SK-N-SH (cell line): ENCODE measurements at regions not wholly inside any gene's neighbourhood (a gene's known extent, or its start where the extent isn't known, plus 50 kb on each side); places are given as distances from the start of the nearest gene placed in this dataset.
A peak's percentile ranks its signal among the peaks of the same experiment; 100 is the strongest.

ENCODE experiments used
- CTCF ChIA-PET: fragments of 300-600, 350-600 bp; formaldehyde crosslinking; extraction: SDS; loops from one replicate; lab custom pipeline; 2021; lab: Yijun Ruan, JAX
- POLR2A ChIA-PET: fragments of 350-600 bp; sonication (Branson Sonifier 250); formaldehyde crosslinking; extraction: SDS; loops from one replicate; lab custom pipeline; 2020; ENCODE audit warnings: antibody characterized with exemption, inconsistent platforms; lab: Yijun Ruan, JAX
- DNase-seq: peaks from one replicate; pipeline ENCODE4 v3.0.0; 2012
- H2AFZ ChIP-seq: fragments of 200-600 bp; sonication (generic); 2 replicates; pipeline ENCODE4 v1.8.1; 2016; ENCODE audit warnings: antibody characterized with exemption, mild to moderate bottlenecking, low read depth
- H3F3A ChIP-seq: fragments of 200-600 bp; sonication (generic); replicated peaks from 2 replicates; pipeline ENCODE3; 2016; ENCODE audit warnings: antibody characterized with exemption, mild to moderate bottlenecking; ENCODE audit not compliant: insufficient read depth
- H3K27ac ChIP-seq, 2 experiments: fragments of 200-500 bp in 1 of 2; fragments of 200-600 bp in 1 of 2; sonication (Bioruptor generic) in 1 of 2; sonication (generic), shearing (Covaris generic) in 1 of 2; 2 replicates each; pipeline versions ENCODE4 v1.5.1 to v1.6.1; 2014 to 2016; ENCODE audit warnings: low read depth in 2 of 2, inconsistent platforms in 1 of 2, low read length in 1 of 2, mild to moderate bottlenecking in 1 of 2, mixed read lengths in 1 of 2
- H3K27me3 ChIP-seq: fragments of 200-600 bp; sonication (generic), shearing (Covaris generic); 2 replicates; pipeline ENCODE4 v1.6.1; 2016; ENCODE audit warnings: mixed run types; ENCODE audit not compliant: insufficient read depth
- H3K36me3 ChIP-seq, 2 experiments: fragments of 200-500 bp in 1 of 2; fragments of 200-600 bp in 1 of 2; sonication (Bioruptor generic) in 1 of 2; sonication (generic) in 1 of 2; replicated peaks in 1 of 2; 2 replicates each; pipeline versions ENCODE3 to v1.5.1; 2014 to 2016; ENCODE audit warnings: low read length in 1 of 2, mild to moderate bottlenecking in 1 of 2; ENCODE audit not compliant: insufficient read depth in 2 of 2, control insufficient read depth in 1 of 2
- H3K4me1 ChIP-seq, 2 experiments: fragments of 200-500 bp in 1 of 2; fragments of 200-600 bp in 1 of 2; sonication (Bioruptor generic) in 1 of 2; sonication (generic), shearing (Covaris generic) in 1 of 2; 2 replicates each; pipeline versions ENCODE4 v1.5.1 to v1.6.1; 2014 to 2016; ENCODE audit warnings: low read depth in 1 of 2, low read length in 1 of 2, mixed run types in 1 of 2; ENCODE audit not compliant: insufficient read depth in 2 of 2, control insufficient read depth in 1 of 2
- H3K4me2 ChIP-seq: fragments of 200-600 bp; sonication (generic), shearing (Covaris generic); 2 replicates; pipeline ENCODE4 v1.6.1; 2017; ENCODE audit warnings: mixed run types
- H3K4me3 ChIP-seq, 2 experiments: fragments of 200-500 bp in 1 of 2; fragments of 200-600 bp in 1 of 2; sonication (Bioruptor generic) in 1 of 2; sonication (generic), shearing (Covaris generic) in 1 of 2; 2 replicates each; pipeline versions ENCODE4 v1.5.1 to v1.8.1; 2014 to 2016; ENCODE audit warnings: low read depth in 2 of 2, inconsistent platforms in 1 of 2, low read length in 1 of 2, mild to moderate bottlenecking in 1 of 2, mixed read lengths in 1 of 2, moderate library complexity in 1 of 2
- H3K79me2 ChIP-seq: fragments of 200-600 bp; sonication (generic); 2 replicates; pipeline ENCODE4 v1.8.1; 2017; ENCODE audit warnings: mild to moderate bottlenecking; ENCODE audit not compliant: insufficient read depth
- H3K9ac ChIP-seq: fragments of 200-600 bp; sonication (generic); 2 replicates; pipeline ENCODE4 v1.6.1; 2017; ENCODE audit warnings: mixed run types
- H3K9me2 ChIP-seq: fragments of 200-600 bp; sonication (generic); 2 replicates; pipeline ENCODE4 v1.6.1; 2017; ENCODE audit warnings: mixed run types
- H3K9me3 ChIP-seq: fragments of 200-600 bp; sonication (generic); 2 replicates; pipeline ENCODE4 v1.6.1; 2017; ENCODE audit warnings: mixed run types, mild to moderate bottlenecking, moderate library complexity
- H4K20me1 ChIP-seq: fragments of 200-600 bp; sonication (generic); 2 replicates; pipeline ENCODE4 v1.6.1; 2017; ENCODE audit warnings: mild to moderate bottlenecking, mixed run types; ENCODE audit not compliant: insufficient read depth
- CTCF ChIP-seq: fragments of 200-600 bp; sonication (generic); IDR thresholded peaks from 2 replicates; pipeline ENCODE4 v1.6.1; 2017; ENCODE audit warnings: antibody characterized with exemption, mild to moderate bottlenecking, moderate library complexity
- FOXM1 ChIP-seq: IDR thresholded peaks from 2 replicates; pipeline ENCODE4 v1.4.0; 2012; ENCODE audit warnings: low read depth, mild to moderate bottlenecking
- GABPA ChIP-seq: IDR thresholded peaks from 2 replicates; pipeline ENCODE4 v1.4.0; 2012; ENCODE audit warnings: low read depth, mild to moderate bottlenecking
- GATA2 ChIP-seq: sonication (generic); formaldehyde crosslinking; IDR thresholded peaks from 2 replicates; pipeline ENCODE4 v1.5.0; 2020; ENCODE audit warnings: mild to moderate bottlenecking, missing genetic modification reagents
- MAX ChIP-seq: IDR thresholded peaks from 2 replicates; pipeline ENCODE4 v1.4.0; 2012; ENCODE audit warnings: low read depth
- MEF2A ChIP-seq: IDR thresholded peaks from 2 replicates; pipeline ENCODE4 v1.4.0; 2012; ENCODE audit warnings: low read depth, borderline replicate concordance
- NFIC ChIP-seq: IDR thresholded peaks from 2 replicates; pipeline ENCODE4 v1.4.0; 2012; ENCODE audit warnings: borderline replicate concordance
- NRF1 ChIP-seq: IDR thresholded peaks from 2 replicates; pipeline ENCODE4 v1.6.1; 2012; ENCODE audit warnings: low read depth, mild to moderate bottlenecking, low read length
- RCOR1 ChIP-seq: fragments of 150-350 bp; IDR thresholded peaks from 2 replicates; pipeline ENCODE4 v1.6.1; 2017; ENCODE audit warnings: antibody characterized with exemption, low read length
- RFX5 ChIP-seq: IDR thresholded peaks from 2 replicates; pipeline ENCODE4 v1.6.1; 2012; ENCODE audit warnings: mild to moderate bottlenecking, improper control_type of control experiment, low read length
- RXRA ChIP-seq: IDR thresholded peaks from 2 replicates; pipeline ENCODE4 v1.4.0; 2012; ENCODE audit warnings: low read depth, mild to moderate bottlenecking, borderline replicate concordance
- SIN3A ChIP-seq: IDR thresholded peaks from 2 replicates; pipeline ENCODE4 v1.6.1; 2012; ENCODE audit warnings: low read depth, mild to moderate bottlenecking, low read length, moderate library complexity, borderline replicate concordance
- SMC3 ChIP-seq: IDR thresholded peaks from 2 replicates; pipeline ENCODE4 v1.6.1; 2012; ENCODE audit warnings: low read depth, low read length, improper control_type of control experiment
- TCF12 ChIP-seq: IDR thresholded peaks from 2 replicates; pipeline ENCODE4 v1.4.0; 2012
- TEAD4 ChIP-seq: IDR thresholded peaks from 2 replicates; pipeline ENCODE4 v1.4.0; 2012; ENCODE audit warnings: mild to moderate bottlenecking, borderline replicate concordance; ENCODE audit not compliant: insufficient read depth
- YY1 ChIP-seq: IDR thresholded peaks from 2 replicates; pipeline ENCODE4 v1.4.0; 2012; ENCODE audit warnings: low read depth, mild to moderate bottlenecking
- ZBTB33 ChIP-seq: IDR thresholded peaks from 2 replicates; pipeline ENCODE4 v1.4.0; 2012; ENCODE audit warnings: low read depth, borderline replicate concordance
- WGBS: methylation state at CpG from one replicate; pipeline ENCODE4 v1.1.6; 2017; ENCODE audit warnings: low lambda C conversion rate; 5-methylcytosine and 5-hydroxymethylcytosine counted together
- TF ChIP-seq, protein P1 (sequence below): fragments of 150-350 bp; IDR thresholded peaks from 2 replicates; pipeline ENCODE4 v1.6.1; 2017; ENCODE audit warnings: antibody characterized with exemption, low read length, low read depth, borderline replicate concordance
- TF ChIP-seq, protein P2 (sequence below): IDR thresholded peaks from 2 replicates; pipeline ENCODE4 v1.4.0; 2012; ENCODE audit warnings: low read depth, borderline replicate concordance

DNA sequence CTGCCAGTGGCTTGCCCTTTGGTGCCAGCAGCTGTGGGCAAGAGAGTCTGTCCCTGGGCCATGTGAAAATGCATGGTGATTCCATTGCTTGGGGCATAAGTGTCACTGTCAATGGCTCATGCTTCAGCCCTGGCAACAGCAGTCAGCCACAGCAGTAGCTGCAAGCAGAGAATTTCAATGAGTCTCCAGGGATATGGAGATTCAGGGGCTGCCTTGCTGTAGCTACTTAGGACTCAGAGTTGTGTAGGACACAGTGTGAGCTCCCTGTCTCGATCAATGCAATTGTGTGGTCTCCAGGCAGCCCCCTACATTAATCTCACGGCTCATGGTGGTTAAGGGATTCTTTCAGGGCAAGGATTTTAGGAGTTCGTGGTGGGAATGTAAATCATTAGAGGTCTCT is 126.3 kb upstream of the STARD3NL start:
- no peaks in the 10 kb centered on the region for H3K79me2 ChIP-seq
- no peak overlapping the region for H3K4me2 ChIP-seq
- H3K27me3 ChIP-seq = no peaks in the 10 kb centered on the region
- H3K9me2 ChIP-seq = no peaks in the 10 kb centered on the region
- H3K4me1 ChIP-seq = peaks cover 0 to 11% of the 10 kb centered on the region in 2 experiments; a peak in 2 of 4 replicates
- no peaks in the 10 kb centered on the region for H3K36me3 ChIP-seq
- no peaks in the 10 kb centered on the region for H3F3A ChIP-seq
- H3K9me3 ChIP-seq = no peaks in the 10 kb centered on the region; the same call in 1 of the 2 replicates
- no peaks in the 10 kb centered on the region for H4K20me1 ChIP-seq
- no peak overlapping the region for H2AFZ ChIP-seq
- TF ChIP-seq NRF1 = no peak
- TF ChIP-seq FOXM1 = no peak
- TF ChIP-seq SIN3A = no peak
- TF ChIP-seq RCOR1 = no peak
- TF ChIP-seq GABPA = no peak
- no peak for TF ChIP-seq RFX5
- TF ChIP-seq TEAD4 = no peak
- TF ChIP-seq, protein P1, sequence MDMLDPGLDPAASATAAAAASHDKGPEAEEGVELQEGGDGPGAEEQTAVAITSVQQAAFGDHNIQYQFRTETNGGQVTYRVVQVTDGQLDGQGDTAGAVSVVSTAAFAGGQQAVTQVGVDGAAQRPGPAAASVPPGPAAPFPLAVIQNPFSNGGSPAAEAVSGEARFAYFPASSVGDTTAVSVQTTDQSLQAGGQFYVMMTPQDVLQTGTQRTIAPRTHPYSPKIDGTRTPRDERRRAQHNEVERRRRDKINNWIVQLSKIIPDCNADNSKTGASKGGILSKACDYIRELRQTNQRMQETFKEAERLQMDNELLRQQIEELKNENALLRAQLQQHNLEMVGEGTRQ = no peak
- TF ChIP-seq MAX = no peak
- TF ChIP-seq MEF2A = no peak
- no peak for TF ChIP-seq ZBTB33
- no peak for TF ChIP-seq YY1
- TF ChIP-seq, protein P2, sequence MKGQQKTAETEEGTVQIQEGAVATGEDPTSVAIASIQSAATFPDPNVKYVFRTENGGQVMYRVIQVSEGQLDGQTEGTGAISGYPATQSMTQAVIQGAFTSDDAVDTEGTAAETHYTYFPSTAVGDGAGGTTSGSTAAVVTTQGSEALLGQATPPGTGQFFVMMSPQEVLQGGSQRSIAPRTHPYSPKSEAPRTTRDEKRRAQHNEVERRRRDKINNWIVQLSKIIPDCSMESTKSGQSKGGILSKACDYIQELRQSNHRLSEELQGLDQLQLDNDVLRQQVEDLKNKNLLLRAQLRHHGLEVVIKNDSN = no peak
- no peak for TF ChIP-seq SMC3
- no peak for TF ChIP-seq NFIC
- no peak overlapping the region for H3K27ac ChIP-seq
- H3K9ac ChIP-seq = no peak overlapping the region
- no peak for DNase-seq
- WGBS = 4% methylated on average over 3 of the region's 3 CpGs
- CTCF ChIA-PET = interaction anchor here (1.2 to 1.8 kb wide), 4 partner anchors 19 to 1564 kb away, joined by 3 to 6 read pairs (median 5); partner anchors contain the start of gene SFRP4
- H3K4me3 ChIP-seq = no peak overlapping the region
- POLR2A ChIA-PET = no interaction called here

GRCh38 chr7:38052786-38053185 is 125.3 kb upstream of the STARD3NL start:
- POLR2A ChIA-PET = interaction anchor here (0.6 kb wide), 1 partner anchor 105 kb away, joined by 3 read pairs; no protein-coding TSS in a partner anchor
- Histone ChIP-seq H3K79me2 (no peaks in the 10 kb centered on the region), H3K4me3 (no peak overlapping the region), H3F3A (no peaks in the 10 kb centered on the region), H3K4me1 (peaks cover 0 to 11% of the 10 kb centered on the region in 2 experiments; a peak in 2 of 4 replicates), H3K9me2 (no peaks in the 10 kb centered on the region), H3K27me3 (no peaks in the 10 kb centered on the region), H3K27ac (no peak overlapping the region; a peak in 2 of 4 replicates), H4K20me1 (no peaks in the 10 kb centered on the region), H3K4me2 (no peak overlapping the region), H3K9me3 (no peaks in the 10 kb centered on the region; the same call in 1 of the 2 replicates), H3K9ac (no peak overlapping the region), H2AFZ (no peak overlapping the region), H3K36me3 (no peaks in the 10 kb centered on the region)
- CTCF ChIA-PET = interaction anchor here (0.7 to 1.8 kb wide), 6 partner anchors 18 to 1565 kb away, joined by 3 to 6 read pairs (median 4); partner anchors contain the start of gene SFRP4
- WGBS = 15% methylated on average over 2 of the region's 2 CpGs
- DNase-seq = peak; percentile 80
- TF ChIP-seq ZBTB33 (no peak), RXRA (no peak), RFX5 (no peak), CTCF (no peak), TCF12 (peak; percentile 24; the same call in 1 of the 2 replicates), GATA2 (CRISPR knock-in tag) (peak; percentile 49), MAX (no peak)
